K562 (cell line): ENCODE measurements at regions not wholly inside any gene's neighbourhood (a gene's known extent, or its start where the extent isn't known, plus 50 kb on each side); places are given as distances from the start of the nearest gene placed in this dataset.
A peak's percentile ranks its signal among the peaks of the same experiment; 100 is the strongest.

Experiments used
- ATF4 ChIP-seq: fragments of 450-650 bp; formaldehyde crosslinking; IDR thresholded peaks from 2 replicates; pipeline ENCODE4 v1.4.0; 2022; ENCODE audit warnings: mild to moderate bottlenecking, moderate library complexity
- EHMT2 ChIP-seq: fragments of 450-650 bp; IDR thresholded peaks from 2 replicates; pipeline ENCODE4 v1.6.1; 2018; ENCODE audit warnings: antibody characterized with exemption
- HDAC1 ChIP-seq, 2 experiments: fragments of 450-650 bp; IDR thresholded peaks; 2 replicates each; pipeline ENCODE4 v1.6.1; 2016 to 2017; ENCODE audit warnings: inconsistent platforms in 1 of 2, mild to moderate bottlenecking in 1 of 2, moderate library complexity in 1 of 2
- LCOR ChIP-seq: sonication (generic); formaldehyde crosslinking; IDR thresholded peaks from 2 replicates; pipeline ENCODE4 v1.8.0; 2022; ENCODE audit warnings: mild to moderate bottlenecking, missing genetic modification reagents
- MAZ ChIP-seq, 2 experiments: fragments of 450-650 bp in 1 of 2; sonication (generic) in 1 of 2; formaldehyde crosslinking; IDR thresholded peaks in 1 of 2; conservative IDR thresholded peaks in 1 of 2; 2 replicates each; pipeline versions ENCODE4 v1.4.0 to v1.5.0; 2020; ENCODE audit warnings: mild to moderate bottlenecking in 1 of 2, missing genetic modification reagents in 1 of 2
- NFRKB ChIP-seq: fragments of 450-650 bp; IDR thresholded peaks from 2 replicates; pipeline ENCODE4 v1.6.1; 2016; ENCODE audit warnings: low read depth
- NFXL1 ChIP-seq: fragments of 450-650 bp; formaldehyde crosslinking; IDR thresholded peaks from 2 replicates; pipeline ENCODE4 v1.4.0; 2021; ENCODE audit warnings: mild to moderate bottlenecking
- PHTF2 ChIP-seq: fragments of 250-450 bp; sonication (Bioruptor Pico); IDR thresholded peaks from 2 replicates; pipeline ENCODE4 v1.5.0; 2021; ENCODE audit warnings: mild to moderate bottlenecking
- RAD21 ChIP-seq, 2 experiments: fragments of 250-450 bp in 1 of 2; fragments of 450-650 bp in 1 of 2; sonication (Bioruptor Pico) in 1 of 2; formaldehyde crosslinking in 1 of 2; IDR thresholded peaks in 1 of 2; conservative IDR thresholded peaks in 1 of 2; 2 replicates each; pipeline versions ENCODE4 v1.4.0 to v1.8.0; 2020 to 2022; ENCODE audit warnings: mild to moderate bottlenecking in 2 of 2, moderate library complexity in 1 of 2
- RFX1 ChIP-seq: fragments of 450-650 bp; IDR thresholded peaks from 2 replicates; pipeline ENCODE4 v1.6.1; 2016; ENCODE audit warnings: mild to moderate bottlenecking, moderate library complexity
- TARDBP ChIP-seq: fragments of 450-650 bp; IDR thresholded peaks from 2 replicates; pipeline ENCODE4 v1.6.1; 2016
- TRIM24 ChIP-seq, 2 experiments: fragments of 450-650 bp; IDR thresholded peaks; 2 replicates each; pipeline ENCODE4 v1.6.1; 2016
- YY1 ChIP-seq, 3 experiments: IDR thresholded peaks; 2 replicates each; pipeline ENCODE4 v1.6.1; 2011; ENCODE audit warnings: low read length in 2 of 3, mild to moderate bottlenecking in 2 of 3, moderate library complexity in 2 of 3, borderline replicate concordance in 1 of 3, control low read depth in 1 of 3, low read depth in 1 of 3; ENCODE audit not compliant: insufficient read depth in 3 of 3, insufficient replicate concordance in 2 of 3, control insufficient read depth in 1 of 3, insufficient read length in 1 of 3; ENCODE audit errors: extremely low read depth in 1 of 3
- ZBTB17 ChIP-seq: fragments of 450-650 bp; formaldehyde crosslinking; IDR thresholded peaks from 2 replicates; pipeline ENCODE4 v1.4.0; 2020; ENCODE audit warnings: mild to moderate bottlenecking
- ZNF23 ChIP-seq: fragments of 250-450 bp; sonication (Bioruptor Pico); IDR thresholded peaks from 2 replicates; pipeline ENCODE4 v1.4.0; 2020; ENCODE audit warnings: mild to moderate bottlenecking
- TF ChIP-seq, protein P1 (sequence below): IDR thresholded peaks from 2 replicates; pipeline ENCODE4 v1.6.1; 2012; ENCODE audit warnings: low read depth, low read length, improper control_type of control experiment, borderline replicate concordance
- TF ChIP-seq, protein P2 (sequence below), 2 experiments: fragments of 200-800 bp in 1 of 2; sonication (Bioruptor generic) in 1 of 2; sonication (generic) in 1 of 2; formaldehyde crosslinking in 1 of 2; IDR thresholded peaks in 1 of 2; conservative IDR thresholded peaks in 1 of 2; 2 replicates each; pipeline versions ENCODE4 v1.5.0 to v1.6.1; 2016 to 2020; ENCODE audit warnings: missing compliant biosample characterization in 1 of 2, missing genetic modification characterization in 1 of 2, missing genetic modification reagents in 1 of 2
- TF ChIP-seq, protein P3 (sequence below): fragments of 250-450 bp; sonication (Bioruptor Pico); IDR thresholded peaks from 2 replicates; pipeline ENCODE4 v1.4.0; 2020
- TF ChIP-seq, protein P4 (sequence below): fragments of 250-450 bp; sonication (Bioruptor Pico); IDR thresholded peaks from 2 replicates; pipeline ENCODE4 v1.5.0; 2020; ENCODE audit warnings: mild to moderate bottlenecking

- TF ChIP-seq, protein P1, sequence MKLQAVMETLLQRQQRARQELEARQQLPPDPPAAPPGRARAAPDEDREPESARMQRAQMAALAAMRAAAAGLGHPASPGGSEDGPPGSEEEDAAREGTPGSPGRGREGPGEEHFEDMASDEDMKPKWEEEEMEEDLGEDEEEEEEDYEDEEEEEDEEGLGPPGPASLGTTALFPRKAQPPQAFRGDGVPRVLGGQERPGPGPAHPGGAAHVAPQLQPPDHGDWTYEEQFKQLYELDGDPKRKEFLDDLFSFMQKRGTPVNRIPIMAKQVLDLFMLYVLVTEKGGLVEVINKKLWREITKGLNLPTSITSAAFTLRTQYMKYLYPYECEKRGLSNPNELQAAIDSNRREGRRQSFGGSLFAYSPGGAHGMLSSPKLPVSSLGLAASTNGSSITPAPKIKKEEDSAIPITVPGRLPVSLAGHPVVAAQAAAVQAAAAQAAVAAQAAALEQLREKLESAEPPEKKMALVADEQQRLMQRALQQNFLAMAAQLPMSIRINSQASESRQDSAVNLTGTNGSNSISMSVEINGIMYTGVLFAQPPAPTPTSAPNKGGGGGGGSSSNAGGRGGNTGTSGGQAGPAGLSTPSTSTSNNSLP: no peak
- TF ChIP-seq HDAC1 (IDR thresholded peaks at IDR 0.05): 0 out of 4 replicates have a peak, but pooled peaks of 1 of the 2 experiments have one; percentile 35
- TF ChIP-seq ATF4: 0 out of 2 replicates have a peak, but pooled peaks have one; percentile 57
- 0 out of 2 replicates have a peak, but pooled peaks have one; percentile 36 for TF ChIP-seq NFRKB
- 0 out of 2 replicates have a peak, but pooled peaks have one; percentile 13 for TF ChIP-seq ZNF23
- peak; percentile 47 to 49 for TF ChIP-seq RAD21 (CRISPR knock-in tag; conservative IDR thresholded peaks at IDR 0.05 in 1 of 2, IDR thresholded peaks at IDR 0.05 in 1 of 2)
- peak; percentile 64 for TF ChIP-seq ZBTB17 (CRISPR knock-in tag)
- no peak for TF ChIP-seq LCOR (CRISPR knock-in tag)
- no peak for TF ChIP-seq YY1 (IDR thresholded peaks at IDR 0.05; ENCODE audit: borderline replicate concordance in 1 of 3, control insufficient read depth in 1 of 3, extremely low read depth in 1 of 3, insufficient read depth in 3 of 3, insufficient read length in 1 of 3, insufficient replicate concordance in 2 of 3, low read depth in 1 of 3, low read length in 2 of 3)
- peak; percentile 71; the same call in 1 of the 2 replicates for TF ChIP-seq PHTF2
- TF ChIP-seq TARDBP: no peak
- peak in 1 of 2 experiments; percentile 53; a peak in 2 of 4 replicates for TF ChIP-seq MAZ (CRISPR knock-in tag; conservative IDR thresholded peaks at IDR 0.05 in 1 of 2, IDR thresholded peaks at IDR 0.05 in 1 of 2)
- 0 out of 2 replicates have a peak, but pooled peaks have one; percentile 16 for TF ChIP-seq NFXL1 (CRISPR knock-in tag)
- TF ChIP-seq, protein P2, sequence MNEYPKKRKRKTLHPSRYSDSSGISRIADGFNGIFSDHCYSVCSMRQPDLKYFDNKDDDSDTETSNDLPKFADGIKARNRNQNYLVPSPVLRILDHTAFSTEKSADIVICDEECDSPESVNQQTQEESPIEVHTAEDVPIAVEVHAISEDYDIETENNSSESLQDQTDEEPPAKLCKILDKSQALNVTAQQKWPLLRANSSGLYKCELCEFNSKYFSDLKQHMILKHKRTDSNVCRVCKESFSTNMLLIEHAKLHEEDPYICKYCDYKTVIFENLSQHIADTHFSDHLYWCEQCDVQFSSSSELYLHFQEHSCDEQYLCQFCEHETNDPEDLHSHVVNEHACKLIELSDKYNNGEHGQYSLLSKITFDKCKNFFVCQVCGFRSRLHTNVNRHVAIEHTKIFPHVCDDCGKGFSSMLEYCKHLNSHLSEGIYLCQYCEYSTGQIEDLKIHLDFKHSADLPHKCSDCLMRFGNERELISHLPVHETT (CRISPR knock-in tag; conservative IDR thresholded peaks at IDR 0.05 in 1 of 2, IDR thresholded peaks at IDR 0.05 in 1 of 2): peak in 1 of 2 experiments; percentile 44; a peak in 1 of 4 replicates
- TF ChIP-seq, protein P3, sequence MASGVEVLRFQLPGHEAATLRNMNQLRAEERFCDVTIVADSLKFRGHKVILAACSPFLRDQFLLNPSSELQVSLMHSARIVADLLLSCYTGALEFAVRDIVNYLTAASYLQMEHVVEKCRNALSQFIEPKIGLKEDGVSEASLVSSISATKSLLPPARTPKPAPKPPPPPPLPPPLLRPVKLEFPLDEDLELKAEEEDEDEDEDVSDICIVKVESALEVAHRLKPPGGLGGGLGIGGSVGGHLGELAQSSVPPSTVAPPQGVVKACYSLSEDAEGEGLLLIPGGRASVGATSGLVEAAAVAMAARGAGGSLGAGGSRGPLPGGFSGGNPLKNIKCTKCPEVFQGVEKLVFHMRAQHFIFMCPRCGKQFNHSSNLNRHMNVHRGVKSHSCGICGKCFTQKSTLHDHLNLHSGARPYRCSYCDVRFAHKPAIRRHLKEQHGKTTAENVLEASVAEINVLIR (CRISPR knock-in tag): 0 out of 2 replicates have a peak, but pooled peaks have one; percentile 10
- TF ChIP-seq, protein P4, sequence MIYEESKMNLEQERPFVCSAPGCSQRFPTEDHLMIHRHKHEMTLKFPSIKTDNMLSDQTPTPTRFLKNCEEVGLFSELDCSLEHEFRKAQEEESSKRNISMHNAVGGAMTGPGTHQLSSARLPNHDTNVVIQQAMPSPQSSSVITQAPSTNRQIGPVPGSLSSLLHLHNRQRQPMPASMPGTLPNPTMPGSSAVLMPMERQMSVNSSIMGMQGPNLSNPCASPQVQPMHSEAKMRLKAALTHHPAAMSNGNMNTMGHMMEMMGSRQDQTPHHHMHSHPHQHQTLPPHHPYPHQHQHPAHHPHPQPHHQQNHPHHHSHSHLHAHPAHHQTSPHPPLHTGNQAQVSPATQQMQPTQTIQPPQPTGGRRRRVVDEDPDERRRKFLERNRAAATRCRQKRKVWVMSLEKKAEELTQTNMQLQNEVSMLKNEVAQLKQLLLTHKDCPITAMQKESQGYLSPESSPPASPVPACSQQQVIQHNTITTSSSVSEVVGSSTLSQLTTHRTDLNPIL (CRISPR knock-in tag): no peak
- no peak for TF ChIP-seq RFX1
- TF ChIP-seq TRIM24 (IDR thresholded peaks at IDR 0.05): no peak; a peak in 1 of 4 replicates
- peak; percentile 42; the same call in 1 of the 2 replicates for TF ChIP-seq EHMT2
Observed at GRCh38 chr7:106721816-106722785, 61.1 kb upstream of the CCDC71L start (continued).
